ENCODE measurements at regions not wholly inside any gene's neighbourhood (a gene's known extent, or its start where the extent isn't known, plus 50 kb on each side); places are given as distances from the start of the nearest gene placed in this dataset.

DNA sequence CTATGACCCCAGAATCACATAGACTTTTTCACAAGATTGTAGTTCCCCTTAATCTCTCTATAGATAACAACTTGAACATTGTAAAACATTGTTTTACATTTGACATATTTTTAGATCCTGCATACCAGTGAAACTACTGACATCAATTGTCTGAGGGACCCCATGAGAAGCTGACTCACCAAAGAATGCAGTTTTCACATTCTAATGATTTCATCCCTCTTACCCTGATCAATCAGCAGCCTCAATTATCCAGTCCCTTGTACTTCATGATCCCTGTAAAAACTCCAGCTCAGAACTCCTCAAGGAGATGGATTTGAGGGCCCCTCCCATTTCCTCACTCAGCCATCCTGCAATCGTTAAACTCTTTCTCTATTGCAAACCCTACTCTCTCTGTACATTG lies 411.0 kb upstream of the NDST3 start:
- no peak for TF ChIP-seq EP300 (IDR thresholded peaks at IDR 0.05)
- TF ChIP-seq CTCF (IDR thresholded peaks at IDR 0.05): no peak
- no peak for TF ChIP-seq POLR2A (IDR thresholded peaks at IDR 0.05; ENCODE audit: low read length)
- no peak for TF ChIP-seq KDM1A (IDR thresholded peaks at IDR 0.05; ENCODE audit: low read depth)
- TF ChIP-seq ESRRA (IDR thresholded peaks at IDR 0.05; ENCODE audit: borderline replicate concordance, low read length): no peak
- no peak for TF ChIP-seq JUNB (IDR thresholded peaks at IDR 0.05)
- TF ChIP-seq TFCP2L1 (CRISPR knock-in tag; IDR thresholded peaks at IDR 0.05): no peak
- no peak for TF ChIP-seq SREBF2 (IDR thresholded peaks at IDR 0.05)

Data from A549 (cell line).